Heart right ventricle (tissue), 16 donors: ENCODE measurements at regions not wholly inside any gene's neighbourhood (a gene's known extent, or its start where the extent isn't known, plus 50 kb on each side); places are given as distances from the start of the nearest gene placed in this dataset.

Source experiments
- ATAC-seq, 8 donors: fragments of 200-7000 bp; cut with Tn5 transposase; one replicate each; pipeline ENCODE4 v1.9.1; 2020; ENCODE audit warnings: mild to moderate bottlenecking in 8 of 8, moderate library complexity in 8 of 8, moderate number of reproducible peaks in 1 of 8
- DNase-seq, 2 donors: peaks; one replicate each; pipeline ENCODE4 v3.0.0-alpha.2; 2020
- H3K27ac ChIP-seq, 10 donors: fragments of 200-600 bp; sonication (generic) in 2 of 10; one replicate each; pipeline versions ENCODE4 v1.5.0 to v1.8.0; 2020 to 2022; ENCODE audit warnings: mild to moderate bottlenecking in 3 of 10
- H3K27me3 ChIP-seq, 7 donors: fragments of 200-600 bp; one replicate each; pipeline ENCODE4 v1.8.0; 2021 to 2022; ENCODE audit warnings: mild to moderate bottlenecking in 2 of 7
- H3K36me3 ChIP-seq, 9 donors: fragments of 200-600 bp; sonication (generic) in 1 of 9; one replicate each; pipeline versions ENCODE4 v1.5.0 to v1.8.0; 2020 to 2022; ENCODE audit warnings: mild to moderate bottlenecking in 2 of 9
- H3K4me1 ChIP-seq, 9 donors: fragments of 200-600 bp; sonication (generic) in 1 of 9; one replicate each; pipeline versions ENCODE4 v1.5.0 to v1.8.0; 2020 to 2022; ENCODE audit warnings: mild to moderate bottlenecking in 4 of 9
- H3K4me3 ChIP-seq, 10 donors: fragments of 200-600 bp; sonication (generic) in 2 of 10; one replicate each; pipeline versions ENCODE4 v1.5.0 to v1.8.0; 2020 to 2022; ENCODE audit warnings: mild to moderate bottlenecking in 7 of 10, moderate library complexity in 2 of 10
- H3K9me3 ChIP-seq, 11 donors: fragments of 200-600 bp in 10 of 11; sonication (generic) in 2 of 11; one replicate each; pipeline versions ENCODE4 v1.5.0 to v1.8.0; 2013 to 2022; ENCODE audit warnings: mild to moderate bottlenecking in 2 of 11, control low read depth in 1 of 11, moderate library complexity in 1 of 11
- WGBS, 2 donors: extraction: QIAGEN DNeasy Blood & Tissue Kit; methylation state at CpG; one replicate each; pipeline ENCODE4 v1.1.7; 2013; ENCODE audit warnings: inconsistent platforms in 1 of 2; 5-methylcytosine and 5-hydroxymethylcytosine counted together
- intact Hi-C, 10 donors: fragments of 100-400 bp; cut with DNase I; formaldehyde crosslinking; loops; one replicate each; pipeline versions ENCODE4 v1.11.1 to v1.14.2; 2022
- TF ChIP-seq, protein P1 (sequence below), 9 donors: fragments of 200-600 bp; sonication (generic) in 2 of 9; IDR thresholded peaks; one replicate each; pipeline versions ENCODE4 v1.5.0 to v1.8.0; 2021 to 2022; ENCODE audit warnings: antibody characterized with exemption in 9 of 9, mild to moderate bottlenecking in 5 of 9, moderate library complexity in 1 of 9
- donor health status: Arrhythmogenic right ventricular cardiomyopathy.
- donor health status: ischemic (EF 13 %, LVEDD 7.1; RV severe dilation, severe dysfunction).
- donor health status: healthy with polysubstance abuse.
- donor health status: DM: no; HTN: yes; CAD: no.
- donor health status: DM: no; HTN: no; CAD: no.
- donor health status: ischemic (EF 25% LVEDD 6.9; RV normal size, moderate dysfunction).
- donor health status: ischemic (EF 25% LVEDD 5.7; RV mildly dilated, moderate dysfunction).
- donor health status: healthy.
- donor health status: DM: yes; HTN: yes; CAD: no.
- donor health status: Ischemic cardiomyopathy.
- donor health status: ischemic (EF 35%, LVEDD 5.7; RV mildly dilated, moderate dysfunction).
- donor health status: nonischemic (EF 11% LVEDD 7.7; RV severe dilation, severe dysfunction).
- donor health status: DM: yes; HTN: yes; CAD: no.
- donor health status: PGD.
- donor health status: ischemic (EF 29% LVEDD 5.4; RV normal size, mild dysfunction).
- donor health status: nonischemic (EF 23%, LVEDD 6.1; RV moderate dilation, normal function).

- Histone ChIP-seq H3K4me3 (no peak overlapping the region), H3K27me3 (peaks cover 0 to 16% (median 5%) of the 10 kb centered on the region in 7 donors), H3K27ac (no peak overlapping the region), H3K36me3 (no peaks in the 10 kb centered on the region), H3K9me3 (peaks cover 0 to 3% (median 0%) of the 10 kb centered on the region in 11 donors), H3K4me1 (peaks cover 0 to 3% (median 0%) of the 10 kb centered on the region in 9 donors)
- intact Hi-C loops = no loop called here
- TF ChIP-seq, protein P1, sequence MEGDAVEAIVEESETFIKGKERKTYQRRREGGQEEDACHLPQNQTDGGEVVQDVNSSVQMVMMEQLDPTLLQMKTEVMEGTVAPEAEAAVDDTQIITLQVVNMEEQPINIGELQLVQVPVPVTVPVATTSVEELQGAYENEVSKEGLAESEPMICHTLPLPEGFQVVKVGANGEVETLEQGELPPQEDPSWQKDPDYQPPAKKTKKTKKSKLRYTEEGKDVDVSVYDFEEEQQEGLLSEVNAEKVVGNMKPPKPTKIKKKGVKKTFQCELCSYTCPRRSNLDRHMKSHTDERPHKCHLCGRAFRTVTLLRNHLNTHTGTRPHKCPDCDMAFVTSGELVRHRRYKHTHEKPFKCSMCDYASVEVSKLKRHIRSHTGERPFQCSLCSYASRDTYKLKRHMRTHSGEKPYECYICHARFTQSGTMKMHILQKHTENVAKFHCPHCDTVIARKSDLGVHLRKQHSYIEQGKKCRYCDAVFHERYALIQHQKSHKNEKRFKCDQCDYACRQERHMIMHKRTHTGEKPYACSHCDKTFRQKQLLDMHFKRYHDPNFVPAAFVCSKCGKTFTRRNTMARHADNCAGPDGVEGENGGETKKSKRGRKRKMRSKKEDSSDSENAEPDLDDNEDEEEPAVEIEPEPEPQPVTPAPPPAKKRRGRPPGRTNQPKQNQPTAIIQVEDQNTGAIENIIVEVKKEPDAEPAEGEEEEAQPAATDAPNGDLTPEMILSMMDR (IDR thresholded peaks at IDR 0.05) = no peak
- DNase-seq (no peak), ATAC-seq (no peak)
- WGBS, 2 donors = 64 to 65% methylated on average over 4 of the region's 4 CpGs
These were observed 77.5 kb downstream of the ZNF648 start for GRCh38 chr1:181984006-181984405.

DNA sequence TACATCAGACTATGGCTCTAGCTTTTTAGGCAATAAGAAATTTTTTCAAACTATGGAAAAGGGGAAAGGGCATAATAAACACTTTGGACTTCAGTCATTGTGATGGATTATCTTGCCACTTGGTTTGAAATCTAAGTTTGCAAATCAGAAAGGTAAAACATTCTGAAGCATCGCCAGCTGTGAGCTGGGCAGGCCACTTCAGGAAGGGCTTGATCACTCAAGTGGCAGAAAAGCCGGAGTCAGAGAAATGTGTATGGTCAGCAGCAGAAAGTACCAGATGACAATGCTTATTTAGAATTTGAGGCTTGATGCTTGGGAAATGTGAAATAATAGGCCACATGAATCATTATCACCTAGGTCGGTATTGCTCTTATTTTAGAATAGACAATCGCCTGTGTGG, 79.7 kb downstream of the ZNF648 start:
- 84 to 92% methylated on average over 4 of the region's 4 CpGs for WGBS, 2 donors
- ATAC-seq = no peak
- peaks cover 0 to 16% (median 10%) of the 10 kb centered on the region in 7 donors for H3K27me3 ChIP-seq
- intact Hi-C loops = no loop called here
- TF ChIP-seq, protein P1 (IDR thresholded peaks at IDR 0.05) = no peak
- no peak for DNase-seq
- H3K4me3 ChIP-seq = no peak overlapping the region
- H3K36me3 ChIP-seq = no peaks in the 10 kb centered on the region
- H3K4me1 ChIP-seq = peaks cover 0 to 1% (median 0%) of the 10 kb centered on the region in 9 donors
- no peak overlapping the region for H3K27ac ChIP-seq
- peaks cover 0 to 13% (median 0%) of the 10 kb centered on the region in 11 donors for H3K9me3 ChIP-seq

DNA sequence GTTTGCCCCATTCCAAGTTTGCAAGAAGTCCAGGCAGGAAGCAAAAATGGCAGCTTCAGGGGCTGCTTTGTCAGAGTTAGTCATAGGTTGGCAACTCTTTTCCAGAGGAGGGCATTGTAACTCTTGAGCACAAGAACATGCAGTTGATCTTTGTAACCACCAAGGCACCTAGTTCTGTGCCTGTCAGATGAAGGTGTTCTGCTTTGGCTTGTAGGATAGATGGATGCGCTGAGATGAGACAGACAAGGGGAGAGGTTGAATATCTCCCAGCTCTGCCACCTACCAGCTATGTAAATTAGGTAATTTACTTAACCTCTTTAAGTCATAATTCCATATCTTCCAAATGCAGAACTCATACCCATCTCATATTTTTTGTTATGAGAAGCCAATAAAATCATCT, 89.3 kb downstream of the ZNF648 start:
- intact Hi-C loops = no loop called here
- 95 to 96% methylated on average over 1 of the region's 1 CpG for WGBS, 2 donors
- H3K36me3 ChIP-seq = no peaks in the 10 kb centered on the region
- ATAC-seq (no peak), DNase-seq (no peak)
- no peak overlapping the region for H3K4me3 ChIP-seq
- peaks cover 0 to 17% (median 2%) of the 10 kb centered on the region in 7 donors for H3K27me3 ChIP-seq
- TF ChIP-seq, protein P1 (IDR thresholded peaks at IDR 0.05) = no peak
- H3K9me3 ChIP-seq = peaks cover 0 to 16% (median 6%) of the 10 kb centered on the region in 11 donors
- no peak overlapping the region for H3K27ac ChIP-seq
- H3K4me1 ChIP-seq = no peaks in the 10 kb centered on the region

DNA sequence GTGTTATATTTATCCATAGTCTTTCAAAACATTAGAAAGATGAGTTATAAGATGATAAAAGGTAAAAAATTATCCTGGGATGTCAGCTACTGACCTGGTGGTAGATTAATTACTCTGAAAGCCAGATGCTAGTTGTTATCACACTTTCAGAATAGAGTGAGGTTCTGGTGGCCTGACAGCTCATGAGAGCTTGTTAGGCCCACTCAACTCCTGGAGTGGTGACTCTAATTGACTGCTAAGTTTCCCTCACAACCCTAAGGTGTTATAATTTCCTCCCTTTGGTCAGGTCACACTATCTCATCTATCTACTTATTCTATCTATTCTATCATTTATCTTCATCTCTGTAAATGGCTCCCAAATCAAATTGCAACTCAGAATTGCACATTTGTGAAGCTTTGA, 90.1 kb downstream of the ZNF648 start:
- H3K36me3 ChIP-seq = no peaks in the 10 kb centered on the region
- H3K27me3 ChIP-seq = peaks cover 0 to 17% (median 2%) of the 10 kb centered on the region in 7 donors
- no peak overlapping the region for H3K27ac ChIP-seq
- DNase-seq (no peak), ATAC-seq (no peak)
- H3K9me3 ChIP-seq = peaks cover 0 to 11% (median 3%) of the 10 kb centered on the region in 11 donors
- H3K4me1 ChIP-seq = no peaks in the 10 kb centered on the region
- TF ChIP-seq, protein P1 (IDR thresholded peaks at IDR 0.05) = no peak
- H3K4me3 ChIP-seq = no peak overlapping the region
- intact Hi-C loops = no loop called here
